ENCODE measurements at regions not wholly inside any gene's neighbourhood (a gene's known extent, or its start where the extent isn't known, plus 50 kb on each side); places are given as distances from the start of the nearest gene placed in this dataset.

DNA sequence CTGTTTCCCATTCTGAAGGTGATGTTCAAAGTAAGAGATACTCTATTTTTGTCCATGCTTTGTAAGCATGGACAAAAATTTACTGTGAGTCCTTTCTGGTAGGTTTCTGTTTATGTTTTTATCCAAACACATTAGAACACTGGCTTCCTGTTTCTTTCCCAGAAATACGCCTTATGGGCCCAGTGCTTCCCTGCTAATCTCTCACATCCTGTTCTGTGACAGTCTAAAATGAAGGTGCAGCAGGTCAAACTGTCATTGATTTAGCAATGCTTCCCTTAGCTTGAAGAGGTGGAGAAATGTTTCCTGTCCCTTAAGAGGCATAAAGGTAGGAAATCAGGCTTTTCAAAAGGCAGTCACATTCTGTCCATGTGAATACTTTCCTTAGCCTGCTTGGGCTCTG is 305.6 kb downstream of the RPS29 start:
- TF ChIP-seq, protein P1, sequence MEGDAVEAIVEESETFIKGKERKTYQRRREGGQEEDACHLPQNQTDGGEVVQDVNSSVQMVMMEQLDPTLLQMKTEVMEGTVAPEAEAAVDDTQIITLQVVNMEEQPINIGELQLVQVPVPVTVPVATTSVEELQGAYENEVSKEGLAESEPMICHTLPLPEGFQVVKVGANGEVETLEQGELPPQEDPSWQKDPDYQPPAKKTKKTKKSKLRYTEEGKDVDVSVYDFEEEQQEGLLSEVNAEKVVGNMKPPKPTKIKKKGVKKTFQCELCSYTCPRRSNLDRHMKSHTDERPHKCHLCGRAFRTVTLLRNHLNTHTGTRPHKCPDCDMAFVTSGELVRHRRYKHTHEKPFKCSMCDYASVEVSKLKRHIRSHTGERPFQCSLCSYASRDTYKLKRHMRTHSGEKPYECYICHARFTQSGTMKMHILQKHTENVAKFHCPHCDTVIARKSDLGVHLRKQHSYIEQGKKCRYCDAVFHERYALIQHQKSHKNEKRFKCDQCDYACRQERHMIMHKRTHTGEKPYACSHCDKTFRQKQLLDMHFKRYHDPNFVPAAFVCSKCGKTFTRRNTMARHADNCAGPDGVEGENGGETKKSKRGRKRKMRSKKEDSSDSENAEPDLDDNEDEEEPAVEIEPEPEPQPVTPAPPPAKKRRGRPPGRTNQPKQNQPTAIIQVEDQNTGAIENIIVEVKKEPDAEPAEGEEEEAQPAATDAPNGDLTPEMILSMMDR (IDR thresholded peaks at IDR 0.05) = no peak
- no peak for TF ChIP-seq EZH2 (IDR thresholded peaks at IDR 0.05; ENCODE audit: borderline replicate concordance, insufficient read depth, low read depth, low read length, poor library complexity, severe bottlenecking)
